Endometrium (tissue), 2 donors: ENCODE measurements at regions not wholly inside any gene's neighbourhood (a gene's known extent, or its start where the extent isn't known, plus 50 kb on each side); places are given as distances from the start of the nearest gene placed in this dataset.
A peak's percentile ranks its signal among the peaks of the same experiment; 100 is the strongest.

Experiments used
- FAIRE-seq: peaks from 2 replicates; lab custom pipeline; 2012; peaks lifted over from hg19 to GRCh38; lab: Jason Lieb, UNC
- donor health status: control.
- donor health status: control.

DNA sequence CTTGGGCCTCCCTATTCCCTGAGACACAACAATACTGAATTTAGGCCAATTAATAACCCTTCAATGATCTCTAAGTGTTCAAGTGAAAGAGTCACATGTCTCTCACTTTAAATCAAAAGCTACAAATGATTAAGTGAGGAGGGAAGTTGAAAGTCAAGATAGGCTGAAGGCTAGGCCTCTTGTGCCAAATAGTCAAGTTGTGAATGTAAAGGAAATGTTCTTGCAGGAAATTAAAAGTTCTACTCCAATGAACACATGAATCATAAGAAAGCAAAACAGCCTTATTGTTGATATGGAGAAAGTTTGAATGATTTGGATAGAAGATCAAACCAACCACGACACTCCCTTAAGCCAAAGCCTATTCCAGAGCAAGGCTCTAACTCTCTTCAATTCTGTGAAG, 286.9 kb downstream of the MEIS1 start:
- FAIRE-seq = no peak

GRCh38 chr2:66724241-66724640, 289.3 kb downstream of the MEIS1 start:
- FAIRE-seq = no peak

DNA sequence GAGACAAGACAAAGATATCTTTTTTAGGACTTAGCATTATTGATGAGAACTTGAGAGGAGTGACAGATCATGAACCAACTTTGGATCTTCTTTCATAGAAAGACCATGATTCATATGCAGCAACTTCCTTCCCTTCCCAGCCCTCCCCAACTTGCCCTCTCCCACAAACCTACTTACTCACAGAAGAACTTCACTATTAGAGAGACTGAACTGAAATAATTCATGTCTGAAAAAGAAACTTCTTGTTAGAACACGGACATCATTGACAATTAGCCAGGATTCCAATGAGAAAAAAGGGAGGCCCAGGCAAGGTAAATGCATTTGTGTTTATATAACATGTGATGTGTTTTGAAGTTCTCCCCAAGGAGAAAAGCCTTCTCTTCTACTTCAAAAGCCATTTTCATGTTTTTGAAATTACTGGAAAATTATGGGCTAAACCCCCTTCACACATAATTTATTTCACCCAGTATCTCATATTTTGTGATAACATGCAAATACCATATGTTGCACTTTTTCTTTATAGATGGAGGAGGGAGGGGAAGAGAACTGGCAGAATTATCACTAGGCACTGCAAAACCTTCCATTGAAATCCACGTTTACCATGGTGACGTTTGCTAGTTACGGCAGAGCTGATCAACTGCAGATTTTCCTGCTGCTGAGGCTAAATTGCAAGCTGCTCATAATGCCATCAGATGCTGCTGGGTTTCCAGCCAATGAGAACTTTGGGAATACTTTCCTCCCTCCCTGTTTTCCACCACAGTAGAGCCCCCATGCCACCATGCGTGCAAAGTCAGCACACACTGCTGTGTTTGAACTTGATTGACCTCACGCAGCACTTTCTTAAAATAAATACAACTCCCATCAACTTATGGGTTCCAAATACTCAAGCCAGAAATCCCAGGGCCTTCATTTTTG, 294.7 kb downstream of the MEIS1 start:
- no peak for FAIRE-seq

DNA sequence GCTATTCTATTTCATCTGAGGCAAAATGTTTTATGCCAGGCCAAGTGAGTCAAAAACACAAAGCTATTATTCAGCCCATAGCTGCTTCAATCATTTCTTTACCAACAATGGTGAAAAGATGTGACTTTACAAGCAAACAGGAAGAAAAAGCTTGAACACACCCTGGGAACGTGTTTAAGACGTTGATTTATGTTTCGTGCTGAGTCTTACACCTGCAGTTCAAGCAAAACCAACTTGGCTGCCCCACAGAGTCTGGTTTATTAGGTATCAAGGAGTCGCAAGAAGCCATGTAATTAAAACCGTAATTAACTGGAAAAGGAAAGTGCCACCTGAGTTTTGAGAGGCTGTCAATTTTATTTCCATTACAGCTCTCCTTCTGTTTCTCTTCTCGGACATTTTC, 295.5 kb downstream of the MEIS1 start:
- no peak for FAIRE-seq

- no peak for FAIRE-seq
Observed at GRCh38 chr2:66733364-66733999, 298.6 kb downstream of the MEIS1 start.

DNA sequence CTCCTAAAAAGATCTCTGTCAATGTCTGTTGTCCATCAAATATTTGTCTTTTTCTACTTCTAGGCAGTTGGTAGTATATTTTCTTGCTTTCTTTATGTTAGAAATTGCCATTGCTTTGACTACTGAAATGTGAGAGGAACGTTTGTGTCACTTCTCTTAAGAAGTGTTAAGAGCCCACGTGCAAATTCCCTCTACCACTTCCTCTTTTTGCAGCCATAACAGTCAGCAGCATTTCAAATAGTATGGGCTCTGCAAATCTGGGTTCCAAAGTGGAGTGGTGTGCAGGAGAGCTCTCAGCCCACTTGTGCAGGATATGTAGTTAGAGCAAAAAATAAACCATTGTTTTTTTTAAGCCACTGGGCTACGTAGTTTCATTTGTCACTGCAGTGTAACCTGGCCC, 314.0 kb downstream of the MEIS1 start:
- FAIRE-seq = no peak

GRCh38 chr2:66749566-66749965, 314.6 kb downstream of the MEIS1 start:
- FAIRE-seq = no peak

GRCh38 chr2:66753257-66753656, 318.3 kb downstream of the MEIS1 start:
- no peak for FAIRE-seq

DNA sequence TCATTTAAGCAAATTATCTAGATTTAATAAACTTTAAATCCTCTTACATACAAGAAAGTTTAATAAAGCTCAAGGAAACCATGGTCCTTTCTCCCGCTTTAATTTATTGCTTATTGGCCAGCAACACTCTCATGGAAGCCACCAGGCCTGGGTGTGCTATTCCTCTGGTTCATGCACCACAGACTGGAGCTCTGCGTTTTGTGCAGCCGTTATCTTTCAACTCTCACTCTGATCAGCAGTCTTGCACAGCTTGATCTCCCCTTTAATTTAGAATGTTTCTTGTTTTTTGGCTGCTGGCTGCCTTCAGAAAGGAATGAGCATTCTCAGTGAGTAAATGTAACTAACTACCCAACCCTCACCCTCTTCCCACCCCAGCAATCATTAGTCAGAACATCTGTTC, 318.7 kb downstream of the MEIS1 start:
- no peak for FAIRE-seq

DNA sequence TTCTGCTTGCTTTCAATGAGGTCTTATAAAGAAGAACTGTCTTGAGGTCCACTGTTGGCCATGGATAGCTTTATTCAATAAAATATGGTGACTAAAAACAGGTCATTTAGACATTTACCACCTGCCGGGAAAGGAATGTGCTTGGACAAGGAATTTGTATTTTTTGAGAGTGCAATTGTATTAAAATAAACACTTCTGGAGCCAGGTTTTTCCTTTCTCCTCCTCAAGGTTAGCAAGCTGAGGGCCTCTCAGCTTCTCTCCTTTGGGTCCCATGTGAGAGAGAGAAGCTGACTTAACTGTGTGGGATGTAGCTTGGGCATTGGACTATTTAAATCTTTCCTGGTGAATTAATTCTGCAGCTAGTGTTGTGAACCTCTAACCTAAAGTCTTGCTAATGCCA, 321.0 kb downstream of the MEIS1 start:
- no peak for FAIRE-seq

- no peak for FAIRE-seq
Observed at GRCh38 chr2:66761826-66762225, 326.9 kb downstream of the MEIS1 start.

DNA sequence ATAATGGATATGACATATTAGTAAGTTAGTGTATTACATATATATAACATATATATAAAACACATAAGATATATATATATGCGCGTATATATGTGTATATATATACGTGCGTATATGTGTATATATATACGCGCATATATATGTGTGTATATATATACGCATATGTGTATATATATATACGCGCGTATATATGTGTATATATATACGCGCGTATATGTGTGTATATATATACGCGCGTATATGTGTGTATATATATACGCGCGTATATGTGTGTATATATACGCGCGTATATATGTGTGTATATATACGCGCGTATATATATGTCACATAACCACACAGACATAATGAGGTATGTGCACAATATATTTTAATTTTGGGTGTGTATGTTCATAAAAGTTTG, 327.8 kb downstream of the MEIS1 start:
- peak; percentile 23 for FAIRE-seq

DNA sequence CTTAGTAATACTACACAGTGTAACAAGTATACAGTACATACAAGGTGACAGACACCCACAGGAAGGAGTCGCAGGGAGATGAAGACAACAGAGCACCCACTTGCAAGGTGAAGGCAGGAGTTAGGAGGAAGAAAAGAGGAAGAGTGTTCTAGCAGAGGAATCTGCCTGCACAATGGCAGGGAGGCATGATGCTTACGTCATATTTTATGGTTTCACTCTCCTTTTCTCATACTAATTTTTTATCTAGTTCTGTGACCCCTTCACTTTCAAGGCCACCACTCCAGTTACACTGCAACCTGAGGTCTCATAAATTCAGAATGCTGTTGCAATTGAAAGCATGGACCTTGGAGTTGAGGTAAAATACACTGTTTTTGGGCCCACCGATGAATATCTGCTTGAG, 331.7 kb downstream of the MEIS1 start:
- FAIRE-seq = no peak

DNA sequence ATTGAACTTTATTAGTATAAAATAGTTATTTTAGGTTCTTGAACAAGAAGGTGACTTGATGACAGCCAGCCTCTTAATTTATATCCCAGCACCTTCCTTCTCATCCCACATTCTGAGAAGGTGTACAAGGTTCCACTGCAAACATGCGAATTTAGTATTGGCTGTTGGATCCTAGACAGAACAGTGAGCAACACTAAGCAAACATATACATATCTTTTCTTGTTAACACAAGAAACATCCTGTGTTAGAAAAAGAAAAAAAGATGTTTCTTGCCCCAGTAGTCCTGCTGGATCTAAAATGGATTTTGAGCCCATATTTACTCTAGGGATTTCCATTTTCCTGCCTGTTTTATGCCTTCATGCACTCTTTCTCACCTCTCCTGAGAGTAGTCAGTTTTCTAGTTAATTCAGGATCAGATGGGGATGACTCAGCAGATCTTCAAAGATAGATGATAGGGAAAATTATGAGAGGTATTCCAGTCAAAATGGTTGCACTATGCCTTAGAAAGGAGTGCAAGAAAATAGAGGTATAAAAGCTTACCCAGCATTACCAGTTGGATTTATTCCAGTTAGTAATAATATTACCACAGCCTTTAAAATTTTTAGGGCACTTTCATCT, 336.5 kb downstream of the MEIS1 start:
- no peak for FAIRE-seq

DNA sequence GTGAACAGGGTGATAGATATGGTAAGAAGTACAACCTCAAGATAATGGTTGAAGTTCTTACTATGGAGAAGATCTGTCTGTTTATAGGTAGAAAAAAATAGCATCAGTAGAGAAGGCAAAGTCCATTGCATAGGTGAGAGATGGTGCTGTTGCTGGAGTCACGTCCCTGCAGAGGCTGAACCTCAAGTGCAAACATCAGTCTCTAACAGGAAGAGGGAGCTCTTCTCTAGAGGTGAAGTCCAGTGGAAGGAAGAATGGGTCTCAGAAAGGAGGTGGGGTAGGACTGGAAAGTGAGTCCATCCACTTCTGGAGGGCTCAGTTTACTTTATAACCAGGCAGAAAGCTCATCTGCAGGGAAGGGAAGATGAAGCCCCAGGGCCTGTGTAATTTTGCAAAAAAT, 337.7 kb downstream of the MEIS1 start:
- FAIRE-seq = no peak

DNA sequence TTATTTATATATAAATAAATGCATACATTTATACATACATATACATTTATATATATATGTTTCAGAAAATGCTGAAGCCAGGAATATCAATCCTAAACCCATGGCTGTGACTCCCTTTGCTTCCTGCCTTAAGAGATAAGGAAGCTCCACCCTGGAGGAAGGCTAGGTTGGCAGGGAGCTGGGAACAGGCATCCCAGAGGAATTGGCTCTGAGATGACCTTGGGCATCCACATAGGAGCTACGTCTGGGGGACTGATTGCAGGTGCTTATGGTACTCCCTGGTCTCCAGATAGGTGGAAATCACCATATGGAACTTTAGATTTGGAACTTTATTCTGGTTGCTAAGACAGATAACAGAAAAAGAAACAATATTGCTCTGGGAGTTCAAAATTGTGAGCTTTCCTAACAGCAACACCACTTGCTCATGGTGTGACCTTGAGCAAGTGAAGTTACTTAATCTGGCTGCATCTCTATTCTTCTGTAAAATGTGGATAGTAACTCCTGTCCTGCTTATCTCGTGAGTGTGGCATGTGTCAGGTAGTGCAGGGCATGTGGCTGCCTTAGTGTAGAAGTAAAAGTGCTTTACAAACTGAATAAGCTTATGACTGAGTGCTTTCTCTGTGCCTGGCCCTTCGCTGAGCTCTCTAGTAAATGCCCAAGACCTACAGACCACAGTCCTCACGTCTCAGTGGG, 341.0 kb downstream of the MEIS1 start:
- FAIRE-seq = no peak

DNA sequence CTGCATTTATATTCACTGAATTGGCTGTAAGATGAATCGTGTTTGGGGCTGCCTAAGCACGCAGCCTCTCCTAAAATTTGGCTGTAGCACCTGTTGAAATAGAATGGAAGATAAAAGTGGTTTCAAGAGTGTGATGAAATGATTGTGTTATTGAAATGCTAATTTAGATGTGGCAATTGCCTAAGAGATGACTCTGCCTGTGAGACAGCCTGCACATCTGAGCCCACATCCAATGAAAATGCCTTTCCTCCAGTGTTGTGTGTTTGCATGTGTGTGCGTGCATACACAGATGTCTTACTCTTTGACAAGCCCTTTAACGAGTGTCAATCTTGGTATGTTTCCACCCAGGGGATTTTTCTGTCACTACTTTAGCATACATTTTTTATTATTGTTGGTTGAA, 346.9 kb downstream of the MEIS1 start:
- FAIRE-seq = no peak

DNA sequence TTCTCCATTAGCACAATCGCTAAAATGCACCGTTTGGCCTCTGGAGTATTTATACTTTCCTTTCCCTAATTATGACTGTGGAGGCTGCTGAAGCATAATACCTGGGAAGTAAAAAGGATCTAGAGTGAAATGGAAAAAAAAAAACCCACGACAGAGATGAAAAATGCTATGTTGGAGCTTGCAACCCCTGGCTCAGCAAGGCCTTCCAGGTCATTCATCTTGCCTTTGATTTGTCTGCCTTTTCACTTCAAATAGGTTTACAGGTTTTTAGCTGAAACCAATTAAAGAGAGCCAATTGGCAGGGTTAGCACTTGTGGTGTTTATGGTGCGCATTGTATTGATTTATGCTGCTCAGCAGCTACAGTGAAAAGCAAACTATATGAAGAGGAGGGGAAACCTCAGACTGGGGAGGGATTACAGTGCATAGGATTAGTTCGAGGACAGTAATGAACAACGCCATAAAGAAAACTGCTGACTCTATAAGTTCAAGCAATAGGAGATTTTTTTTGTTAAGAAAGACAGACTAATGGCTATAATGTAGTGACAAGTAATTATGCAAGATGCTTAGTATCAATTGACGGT, 347.9 kb downstream of the MEIS1 start:
- no peak for FAIRE-seq

DNA sequence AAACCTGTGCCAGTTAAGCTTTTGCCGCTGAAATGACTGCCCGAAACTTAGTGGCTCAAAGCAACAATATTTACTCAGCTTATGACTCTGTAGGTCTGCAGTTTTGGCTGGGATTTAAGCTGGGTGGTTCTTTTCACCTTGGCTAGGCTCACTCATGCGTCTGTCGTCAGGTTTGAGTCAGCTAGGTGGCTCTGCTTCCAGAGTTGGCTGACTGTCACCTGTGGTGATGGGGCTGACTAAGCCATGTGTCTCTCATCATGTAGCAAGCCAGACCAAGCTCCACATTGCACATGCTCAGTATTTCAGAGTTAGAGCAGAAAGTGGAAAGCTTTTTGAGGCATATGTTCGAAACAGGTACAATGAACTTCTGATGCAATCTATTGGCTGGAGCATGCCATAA, 354.8 kb downstream of the MEIS1 start:
- no peak for FAIRE-seq

- FAIRE-seq = no peak
Observed at GRCh38 chr2:66790651-66791181, 355.8 kb downstream of the MEIS1 start.

GRCh38 chr2:66794070-66794469, 359.1 kb downstream of the MEIS1 start:
- FAIRE-seq = no peak

- FAIRE-seq = no peak
Observed at GRCh38 chr2:66794551-66794950, 359.6 kb downstream of the MEIS1 start.
